ENCODE measurements at regions not wholly inside any gene's neighbourhood (a gene's known extent, or its start where the extent isn't known, plus 50 kb on each side); places are given as distances from the start of the nearest gene placed in this dataset.

GRCh38 chr2:446303-446874 is 158.5 kb upstream of the ALKAL2 start:
- peaks cover 2% of the 10 kb centered on the region for H3K9me3 ChIP-seq (ENCODE audit: insufficient read depth, low read depth, low read length)
- DNase-seq, result no peak
- H2AK5ac ChIP-seq (ENCODE audit: low read length), result no peak overlapping the region
- H2BK5ac ChIP-seq (ENCODE audit: low read depth, low read length, poor library complexity), result no peak overlapping the region
- no peak overlapping the region for H3K27ac ChIP-seq (ENCODE audit: low read depth, low read length)
- no peak overlapping the region for H4K12ac ChIP-seq (ENCODE audit: low read depth, low read length)
- H3K27me3 ChIP-seq (ENCODE audit: insufficient read depth, low read length), result no peaks in the 10 kb centered on the region
- no peak overlapping the region for H3K9ac ChIP-seq (ENCODE audit: low read length)
- no peak overlapping the region for H3K4me3 ChIP-seq (ENCODE audit: low read depth, low read length)
- H3K79me1 ChIP-seq (ENCODE audit: low read length), result no peaks in the 10 kb centered on the region
- H3K4me2 ChIP-seq (ENCODE audit: low read length), result no peak overlapping the region
- no peaks in the 10 kb centered on the region for H3K36me3 ChIP-seq (ENCODE audit: control insufficient read depth in 1 of 2, insufficient read depth in 2 of 2, low read length in 2 of 2)
- no peak overlapping the region for H2BK120ac ChIP-seq (ENCODE audit: insufficient read depth, low read length, poor library complexity)
- H3K4me1 ChIP-seq (ENCODE audit: control insufficient read depth in 1 of 2, insufficient read depth in 2 of 2, low read length in 2 of 2), result no peaks in the 10 kb centered on the region
- H2BK12ac ChIP-seq (ENCODE audit: low read length), result no peak overlapping the region
- H3K14ac ChIP-seq (ENCODE audit: low read length), result no peak overlapping the region
- no peak overlapping the region for H3K23ac ChIP-seq (ENCODE audit: low read length)
- H4K8ac ChIP-seq (ENCODE audit: low read depth, low read length), result no peak overlapping the region
- H2AFZ ChIP-seq (ENCODE audit: insufficient read depth, low read length, poor library complexity), result no peak overlapping the region
- H3K4ac ChIP-seq (ENCODE audit: low read depth, low read length), result no peak overlapping the region
- WGBS (ENCODE audit: extremely low coverage, insufficient coverage, insufficient read length), result no CpG with 5 or more reads among the region's 11 CpGs
- H3K79me2 ChIP-seq (ENCODE audit: control insufficient read depth, insufficient read depth, low read length, poor library complexity), result no peaks in the 10 kb centered on the region
- no peak overlapping the region for H3K18ac ChIP-seq (ENCODE audit: low read length)
- H4K91ac ChIP-seq (ENCODE audit: low read depth, low read length), result no peak overlapping the region

- H2AFZ ChIP-seq (ENCODE audit: insufficient read depth, low read length, poor library complexity), result no peak overlapping the region
- H2BK120ac ChIP-seq (ENCODE audit: insufficient read depth, low read length, poor library complexity), result no peak overlapping the region
- H2BK12ac ChIP-seq (ENCODE audit: low read length), result no peak overlapping the region
- no peaks in the 10 kb centered on the region for H3K79me2 ChIP-seq (ENCODE audit: control insufficient read depth, insufficient read depth, low read length, poor library complexity)
- H3K27ac ChIP-seq (ENCODE audit: low read depth, low read length), result no peak overlapping the region
- no peak for DNase-seq
- WGBS (ENCODE audit: extremely low coverage, insufficient coverage, insufficient read length), result no CpG with 5 or more reads among the region's 6 CpGs
- H4K8ac ChIP-seq (ENCODE audit: low read depth, low read length), result no peak overlapping the region
- H3K9ac ChIP-seq (ENCODE audit: low read length), result no peak overlapping the region
- no peak overlapping the region for H3K18ac ChIP-seq (ENCODE audit: low read length)
- H3K4me1 ChIP-seq (ENCODE audit: control insufficient read depth in 1 of 2, insufficient read depth in 2 of 2, low read length in 2 of 2), result no peaks in the 10 kb centered on the region
- no peak overlapping the region for H4K91ac ChIP-seq (ENCODE audit: low read depth, low read length)
- no peak overlapping the region for H2BK5ac ChIP-seq (ENCODE audit: low read depth, low read length, poor library complexity)
- H3K4me2 ChIP-seq (ENCODE audit: low read length), result no peak overlapping the region
- H3K4ac ChIP-seq (ENCODE audit: low read depth, low read length), result no peak overlapping the region
- no peak overlapping the region for H4K12ac ChIP-seq (ENCODE audit: low read depth, low read length)
- no peaks in the 10 kb centered on the region for H3K27me3 ChIP-seq (ENCODE audit: insufficient read depth, low read length)
- no peak overlapping the region for H2AK5ac ChIP-seq (ENCODE audit: low read length)
- no peak overlapping the region for H3K23ac ChIP-seq (ENCODE audit: low read length)
- H3K36me3 ChIP-seq (ENCODE audit: control insufficient read depth in 1 of 2, insufficient read depth in 2 of 2, low read length in 2 of 2), result no peaks in the 10 kb centered on the region
- H3K14ac ChIP-seq (ENCODE audit: low read length), result no peak overlapping the region
- no peaks in the 10 kb centered on the region for H3K79me1 ChIP-seq (ENCODE audit: low read length)
- H3K4me3 ChIP-seq (ENCODE audit: low read depth, low read length), result no peak overlapping the region
- peaks cover 3% of the 10 kb centered on the region for H3K9me3 ChIP-seq (ENCODE audit: insufficient read depth, low read depth, low read length)
These were observed 158.0 kb upstream of the ALKAL2 start for GRCh38 chr2:445896-446295.

GRCh38 chr2:444937-445884 is 157.3 kb upstream of the ALKAL2 start:
- Histone ChIP-seq H2BK5ac (ENCODE audit: low read depth, low read length, poor library complexity) (no peak overlapping the region), H3K23ac (ENCODE audit: low read length) (no peak overlapping the region), H3K4me1 (ENCODE audit: control insufficient read depth in 1 of 2, insufficient read depth in 2 of 2, low read length in 2 of 2) (no peaks in the 10 kb centered on the region), H2AK5ac (ENCODE audit: low read length) (no peak overlapping the region), H3K4ac (ENCODE audit: low read depth, low read length) (no peak overlapping the region), H4K91ac (ENCODE audit: low read depth, low read length) (no peak overlapping the region), H3K27me3 (ENCODE audit: insufficient read depth, low read length) (no peaks in the 10 kb centered on the region), H3K27ac (ENCODE audit: low read depth, low read length) (no peak overlapping the region), H3K4me3 (ENCODE audit: low read depth, low read length) (no peak overlapping the region), H4K8ac (ENCODE audit: low read depth, low read length) (no peak overlapping the region), H3K9ac (ENCODE audit: low read length) (no peak overlapping the region), H2BK120ac (ENCODE audit: insufficient read depth, low read length, poor library complexity) (no peak overlapping the region), H2BK12ac (ENCODE audit: low read length) (no peak overlapping the region), H3K79me1 (ENCODE audit: low read length) (no peaks in the 10 kb centered on the region), H2AFZ (ENCODE audit: insufficient read depth, low read length, poor library complexity) (no peak overlapping the region), H4K12ac (ENCODE audit: low read depth, low read length) (no peak overlapping the region), H3K79me2 (ENCODE audit: control insufficient read depth, insufficient read depth, low read length, poor library complexity) (no peaks in the 10 kb centered on the region), H3K18ac (ENCODE audit: low read length) (no peak overlapping the region), H3K36me3 (ENCODE audit: control insufficient read depth in 1 of 2, insufficient read depth in 2 of 2, low read length in 2 of 2) (no peaks in the 10 kb centered on the region), H3K4me2 (ENCODE audit: low read length) (no peak overlapping the region), H3K9me3 (ENCODE audit: insufficient read depth, low read depth, low read length) (peaks cover 6% of the 10 kb centered on the region), H3K14ac (ENCODE audit: low read length) (no peak overlapping the region)
- DNase-seq, result no peak
- no CpG with 5 or more reads among the region's 39 CpGs for WGBS (ENCODE audit: extremely low coverage, insufficient coverage, insufficient read length)

GRCh38 chr2:443741-444140 is 155.8 kb upstream of the ALKAL2 start:
- no peak overlapping the region for H2BK12ac ChIP-seq (ENCODE audit: low read length)
- H4K12ac ChIP-seq (ENCODE audit: low read depth, low read length), result no peak overlapping the region
- no peak overlapping the region for H3K4ac ChIP-seq (ENCODE audit: low read depth, low read length)
- peaks cover 6% of the 10 kb centered on the region for H3K9me3 ChIP-seq (ENCODE audit: insufficient read depth, low read depth, low read length)
- H3K79me1 ChIP-seq (ENCODE audit: low read length), result no peaks in the 10 kb centered on the region
- H2BK120ac ChIP-seq (ENCODE audit: insufficient read depth, low read length, poor library complexity), result no peak overlapping the region
- H2AFZ ChIP-seq (ENCODE audit: insufficient read depth, low read length, poor library complexity), result no peak overlapping the region
- no peak overlapping the region for H3K4me2 ChIP-seq (ENCODE audit: low read length)
- H3K9ac ChIP-seq (ENCODE audit: low read length), result no peak overlapping the region
- H3K18ac ChIP-seq (ENCODE audit: low read length), result no peak overlapping the region
- no peaks in the 10 kb centered on the region for H3K36me3 ChIP-seq (ENCODE audit: control insufficient read depth in 1 of 2, insufficient read depth in 2 of 2, low read length in 2 of 2)
- H2AK5ac ChIP-seq (ENCODE audit: low read length), result no peak overlapping the region
- no peaks in the 10 kb centered on the region for H3K79me2 ChIP-seq (ENCODE audit: control insufficient read depth, insufficient read depth, low read length, poor library complexity)
- no peaks in the 10 kb centered on the region for H3K4me1 ChIP-seq (ENCODE audit: control insufficient read depth in 1 of 2, insufficient read depth in 2 of 2, low read length in 2 of 2)
- H4K8ac ChIP-seq (ENCODE audit: low read depth, low read length), result no peak overlapping the region
- no peak overlapping the region for H3K14ac ChIP-seq (ENCODE audit: low read length)
- no peak overlapping the region for H4K91ac ChIP-seq (ENCODE audit: low read depth, low read length)
- no peak overlapping the region for H3K23ac ChIP-seq (ENCODE audit: low read length)
- no peak for DNase-seq
- no peaks in the 10 kb centered on the region for H3K27me3 ChIP-seq (ENCODE audit: insufficient read depth, low read length)
- WGBS (ENCODE audit: extremely low coverage, insufficient coverage, insufficient read length), result no CpG with 5 or more reads among the region's 6 CpGs
- H3K4me3 ChIP-seq (ENCODE audit: low read depth, low read length), result no peak overlapping the region
- no peak overlapping the region for H2BK5ac ChIP-seq (ENCODE audit: low read depth, low read length, poor library complexity)
- no peak overlapping the region for H3K27ac ChIP-seq (ENCODE audit: low read depth, low read length)
